Neural cell (in vitro differentiated cells): ENCODE measurements at regions not wholly inside any gene's neighbourhood (a gene's known extent, or its start where the extent isn't known, plus 50 kb on each side); places are given as distances from the start of the nearest gene placed in this dataset.

ENCODE experiments used
- H2AFZ ChIP-seq: fragments of 200-600, 300-800 bp; sonication (generic), shearing (Covaris generic); 2 replicates; pipeline ENCODE4 v1.6.0; 2014; ENCODE audit warnings: low read depth, mild to moderate bottlenecking, antibody characterized with exemption, low read length, moderate library complexity
- H3F3A ChIP-seq: fragments of 200-600 bp; shearing (Covaris generic); 2 replicates; pipeline ENCODE4 v1.6.1; 2016; ENCODE audit warnings: mild to moderate bottlenecking, moderate library complexity, mixed read lengths, antibody characterized with exemption, low read length; ENCODE audit not compliant: insufficient read depth, poor library complexity, severe bottlenecking
- H3K27ac ChIP-seq: fragments of 200-600, 300-800 bp; sonication (generic), shearing (Covaris generic); 2 replicates; pipeline ENCODE4 v1.5.1; 2014; ENCODE audit warnings: mild to moderate bottlenecking, low read length, moderate library complexity
- H3K27me3 ChIP-seq: fragments of 300-800, 200-600 bp; sonication (generic), shearing (Covaris generic); 2 replicates; pipeline ENCODE4 v1.6.0; 2014; ENCODE audit warnings: mild to moderate bottlenecking, low read depth, low read length, moderate library complexity; ENCODE audit not compliant: insufficient read depth
- H3K36me3 ChIP-seq: fragments of 300-800, 200-600 bp; sonication (generic), shearing (Covaris generic); 2 replicates; pipeline ENCODE4 v1.5.1; 2014; ENCODE audit warnings: mild to moderate bottlenecking, antibody characterized with exemption, low read length, moderate library complexity; ENCODE audit not compliant: insufficient read depth
- H3K4me2 ChIP-seq: fragments of 300-800, 200-600 bp; sonication (generic), shearing (Covaris generic); 2 replicates; pipeline ENCODE4 v1.6.0; 2014; ENCODE audit warnings: mild to moderate bottlenecking, low read length
- H3K4me3 ChIP-seq: fragments of 300-800, 200-600 bp; sonication (generic), shearing (Covaris generic); 2 replicates; pipeline ENCODE4 v1.5.1; 2014; ENCODE audit warnings: mild to moderate bottlenecking, low read length, moderate library complexity
- H3K79me2 ChIP-seq: fragments of 200-600 bp; shearing (Covaris generic); replicated peaks from 2 replicates; pipeline ENCODE4 v1.6.0; 2014; ENCODE audit warnings: mild to moderate bottlenecking, low read length, moderate library complexity; ENCODE audit not compliant: insufficient read depth
- H3K9ac ChIP-seq: fragments of 300-800, 200-600 bp; sonication (generic), shearing (Covaris generic); 2 replicates; pipeline ENCODE4 v1.6.1; 2016; ENCODE audit warnings: mild to moderate bottlenecking, low read length, mixed read lengths
- H3K9me2 ChIP-seq: fragments of 200-600 bp; shearing (Covaris generic); 2 replicates; pipeline ENCODE4 v1.6.1; 2016; ENCODE audit warnings: mild to moderate bottlenecking, low read length, mixed read lengths; ENCODE audit not compliant: insufficient read depth
- H3K9me3 ChIP-seq: fragments of 200-600, 300-800 bp; sonication (generic), shearing (Covaris generic); 2 replicates; pipeline ENCODE4 v1.6.1; 2016; ENCODE audit warnings: mild to moderate bottlenecking, mixed run types, low read length, moderate library complexity, mixed read lengths
- H4K20me1 ChIP-seq: fragments of 200-600 bp; shearing (Covaris generic); 2 replicates; pipeline ENCODE4 v1.6.1; 2016; ENCODE audit warnings: mild to moderate bottlenecking, mixed run types; ENCODE audit not compliant: insufficient read depth
- CTCF ChIP-seq: fragments of 450-650 bp; IDR thresholded peaks from 2 replicates; pipeline ENCODE4 v1.5.1; 2014; ENCODE audit warnings: antibody characterized with exemption, mild to moderate bottlenecking, moderate library complexity; ENCODE audit not compliant: poor library complexity, severe bottlenecking
- EP300 ChIP-seq: fragments of 450-650 bp; conservative IDR thresholded peaks from 2 replicates; pipeline ENCODE4 v1.6.1; 2014; ENCODE audit warnings: antibody characterized with exemption, mild to moderate bottlenecking, moderate library complexity; ENCODE audit not compliant: poor library complexity, severe bottlenecking
- EZH2 ChIP-seq: fragments of 200-600, 300-800 bp; shearing (Covaris generic), sonication (generic); IDR thresholded peaks from 2 replicates; pipeline ENCODE4 v1.6.1; 2014; ENCODE audit warnings: antibody characterized with exemption, low read length, borderline replicate concordance, mild to moderate bottlenecking; ENCODE audit not compliant: insufficient read depth, poor library complexity, severe bottlenecking
- MXI1 ChIP-seq: fragments of 450-650 bp; conservative IDR thresholded peaks from 2 replicates; pipeline ENCODE4 v1.6.1; 2014; ENCODE audit warnings: antibody characterized with exemption, mild to moderate bottlenecking; ENCODE audit not compliant: poor library complexity, severe bottlenecking
- POLR2AphosphoS5 ChIP-seq: IDR thresholded peaks from 2 replicates; pipeline ENCODE4 v1.6.1; 2012
- RAD21 ChIP-seq: fragments of 450-650 bp; conservative IDR thresholded peaks from 2 replicates; pipeline ENCODE4 v1.6.1; 2014; ENCODE audit warnings: antibody characterized with exemption, mild to moderate bottlenecking, moderate library complexity
- REST ChIP-seq: IDR thresholded peaks from 2 replicates; pipeline ENCODE4 v1.6.1; 2012; ENCODE audit warnings: borderline replicate concordance
- SMC3 ChIP-seq: fragments of 450-650 bp; conservative IDR thresholded peaks from 2 replicates; pipeline ENCODE4 v1.6.1; 2014; ENCODE audit warnings: antibody characterized with exemption, mild to moderate bottlenecking, moderate library complexity; ENCODE audit not compliant: poor library complexity
- TAF1 ChIP-seq: IDR thresholded peaks from 2 replicates; pipeline ENCODE4 v1.6.1; 2012; ENCODE audit warnings: low read depth

- Histone ChIP-seq H3K4me2 (no peak overlapping the region), H3K9ac (no peak overlapping the region), H3K9me3 (no peaks in the 10 kb centered on the region), H3K27me3 (no peaks in the 10 kb centered on the region), H2AFZ (no peak overlapping the region), H3K79me2 (no peaks in the 10 kb centered on the region), H3K36me3 (no peaks in the 10 kb centered on the region), H4K20me1 (no peaks in the 10 kb centered on the region), H3K9me2 (no peaks in the 10 kb centered on the region), H3K4me3 (no peak overlapping the region), H3K27ac (no peak overlapping the region), H3F3A (no peaks in the 10 kb centered on the region)
- TF ChIP-seq EP300 (no peak), MXI1 (no peak), TAF1 (no peak), EZH2 (no peak)
Measured at GRCh38 chr13:100789481-100789880, 114.9 kb upstream of the TMTC4 start.

DNA sequence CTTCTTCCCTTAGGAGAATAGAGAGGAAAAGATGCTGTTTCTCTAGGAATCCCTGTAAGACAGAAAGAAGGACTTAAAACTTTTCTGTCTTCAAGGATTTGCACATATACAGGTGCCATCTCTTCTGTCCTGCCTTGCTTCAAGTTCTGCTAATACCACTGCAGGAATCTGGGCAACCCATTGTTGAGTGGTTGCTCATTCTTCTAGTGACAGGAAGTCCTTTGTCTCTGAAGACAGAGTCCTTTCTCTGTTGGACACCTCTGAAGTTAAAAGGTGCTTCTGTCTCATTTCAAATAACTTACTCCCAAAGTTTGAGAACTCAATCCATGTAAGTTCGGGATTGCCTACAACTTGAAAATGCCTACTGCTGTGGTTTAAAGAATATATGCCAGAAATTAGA is 114.4 kb upstream of the TMTC4 start:
- H3K27ac ChIP-seq = no peak overlapping the region
- no peaks in the 10 kb centered on the region for H3K36me3 ChIP-seq
- no peaks in the 10 kb centered on the region for H3F3A ChIP-seq
- no peaks in the 10 kb centered on the region for H3K79me2 ChIP-seq
- no peaks in the 10 kb centered on the region for H3K27me3 ChIP-seq
- H3K9me2 ChIP-seq = no peaks in the 10 kb centered on the region
- no peak overlapping the region for H3K4me2 ChIP-seq
- TF ChIP-seq CTCF (no peak), EZH2 (no peak), EP300 (no peak), SMC3 (no peak), RAD21 (no peak), TAF1 (no peak), MXI1 (no peak), POLR2AphosphoS5 (no peak), REST (no peak)
- no peak overlapping the region for H2AFZ ChIP-seq
- no peaks in the 10 kb centered on the region for H3K9me3 ChIP-seq
- H3K4me3 ChIP-seq = no peak overlapping the region
- no peaks in the 10 kb centered on the region for H4K20me1 ChIP-seq
- no peak overlapping the region for H3K9ac ChIP-seq

- no peaks in the 10 kb centered on the region for H4K20me1 ChIP-seq
- H3K9ac ChIP-seq = no peak overlapping the region
- H3K36me3 ChIP-seq = no peaks in the 10 kb centered on the region
- H3K27ac ChIP-seq = no peak overlapping the region
- H3K79me2 ChIP-seq = no peaks in the 10 kb centered on the region
- H3K4me3 ChIP-seq = no peak overlapping the region
- no peaks in the 10 kb centered on the region for H3K9me2 ChIP-seq
- H3F3A ChIP-seq = no peaks in the 10 kb centered on the region
- H3K27me3 ChIP-seq = no peaks in the 10 kb centered on the region
- TF ChIP-seq EZH2 (no peak), TAF1 (no peak), POLR2AphosphoS5 (no peak), REST (no peak), RAD21 (no peak), MXI1 (no peak), SMC3 (no peak), CTCF (no peak), EP300 (no peak)
- H3K9me3 ChIP-seq = no peaks in the 10 kb centered on the region
- no peak overlapping the region for H3K4me2 ChIP-seq
- no peak overlapping the region for H2AFZ ChIP-seq
Measured at GRCh38 chr13:100788540-100788939, 113.9 kb upstream of the TMTC4 start.
